HK-2 (cell line): ENCODE measurements at regions not wholly inside any gene's neighbourhood (a gene's known extent, or its start where the extent isn't known, plus 50 kb on each side); places are given as distances from the start of the nearest gene placed in this dataset.
A peak's percentile ranks its signal among the peaks of the same experiment; 100 is the strongest.

Experiments
- DNase-seq: peaks from one replicate; pipeline ENCODE4 v3.0.0-alpha.2; 2018; ENCODE audit not compliant: unreplicated experiment

- DNase-seq = no peak
Observed at GRCh38 chr4:182177166-182177565, 66.0 kb upstream of the TENM3 start.

- no peak for DNase-seq
Observed at GRCh38 chr4:182179105-182179504, 64.1 kb upstream of the TENM3 start.

GRCh38 chr4:182179751-182180150 lies 63.5 kb upstream of the TENM3 start:
- no peak for DNase-seq

- DNase-seq = no peak
Observed at GRCh38 chr4:182185491-182185890, 57.7 kb upstream of the TENM3 start.

- DNase-seq = no peak
Observed at GRCh38 chr4:182187674-182188073, 55.5 kb upstream of the TENM3 start.

GRCh38 chr4:182188622-182189021 lies 54.6 kb upstream of the TENM3 start:
- DNase-seq = no peak

- peak; percentile 59 for DNase-seq
Observed at GRCh38 chr4:182189103-182189878, 53.9 kb upstream of the TENM3 start.

GRCh38 chr4:182190306-182190705 lies 52.9 kb upstream of the TENM3 start:
- DNase-seq = no peak

GRCh38 chr4:182192511-182193181 lies 50.6 kb upstream of the TENM3 start:
- DNase-seq = no peak

GRCh38 chr4:182193311-182193710 lies 49.9 kb upstream of the TENM3 start:
- no peak for DNase-seq
